Loucy (cell line): ENCODE measurements at regions not wholly inside any gene's neighbourhood (a gene's known extent, or its start where the extent isn't known, plus 50 kb on each side); places are given as distances from the start of the nearest gene placed in this dataset.

Experiments used
- CTCF ChIP-seq: fragments of 200-600 bp; sonication (generic); conservative IDR thresholded peaks from 2 replicates; pipeline ENCODE4 v1.5.1; 2014; ENCODE audit warnings: mild to moderate bottlenecking, antibody characterized with exemption, low read length
- EZH2phosphoT487 ChIP-seq: fragments of 200-600 bp; IDR thresholded peaks from 2 replicates; pipeline ENCODE4 v1.6.1; 2018; ENCODE audit warnings: antibody characterized with exemption, mild to moderate bottlenecking, moderate library complexity, borderline replicate concordance

- TF ChIP-seq CTCF, result no peak
- TF ChIP-seq EZH2phosphoT487, result no peak
Measured at GRCh38 chr3:73925011-73925410, 300.3 kb upstream of the PDZRN3 start.
